ENCODE measurements at regions not wholly inside any gene's neighbourhood (a gene's known extent, or its start where the extent isn't known, plus 50 kb on each side); places are given as distances from the start of the nearest gene placed in this dataset.

DNA sequence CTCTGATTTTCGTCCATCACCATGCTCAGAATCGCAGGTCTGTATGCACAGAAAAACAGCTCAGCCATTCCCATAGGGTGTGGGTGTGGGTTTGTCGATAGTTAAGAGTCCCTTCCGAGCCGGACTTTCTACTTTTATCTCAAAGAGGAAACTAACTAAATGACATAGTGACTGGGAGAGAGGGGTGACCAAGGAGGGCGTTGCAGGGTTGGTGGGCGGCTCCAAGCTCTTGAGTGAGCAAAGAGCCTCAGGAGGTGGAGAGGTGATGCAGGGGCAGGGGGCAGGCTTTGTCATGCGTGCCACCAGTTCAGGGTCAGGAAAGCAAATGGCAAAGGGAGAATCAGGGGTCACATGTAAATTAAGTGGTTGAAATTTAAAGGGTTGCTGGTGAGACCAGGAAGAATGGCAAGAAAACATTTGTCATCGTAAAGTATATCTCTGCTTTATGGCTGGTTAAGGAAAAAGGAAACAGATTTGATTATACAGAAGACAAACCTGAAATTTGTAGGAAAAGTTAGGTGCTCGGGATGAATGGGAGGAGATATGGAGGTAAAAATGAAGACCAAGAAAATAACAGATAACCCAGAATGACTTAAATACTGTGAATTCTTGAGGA lies 249.0 kb downstream of the SETD4 start:
- no peak for TF ChIP-seq CTCF (IDR thresholded peaks at IDR 0.05 in 8 of 11, conservative IDR thresholded peaks at IDR 0.05 in 3 of 11)
- TF ChIP-seq POLR2A (IDR thresholded peaks at IDR 0.05): no peak
- no peak for TF ChIP-seq POLR2AphosphoS5 (IDR thresholded peaks at IDR 0.05)

All from spleen (tissue), 7 donors.